Hepatocyte (in vitro differentiated cells): ENCODE measurements at regions not wholly inside any gene's neighbourhood (a gene's known extent, or its start where the extent isn't known, plus 50 kb on each side); places are given as distances from the start of the nearest gene placed in this dataset.

Source experiments
- EZH2 ChIP-seq: fragments of 200-600 bp; sonication (generic); IDR thresholded peaks from 2 replicates; pipeline ENCODE4 v1.6.1; 2016; ENCODE audit warnings: antibody characterized with exemption, mild to moderate bottlenecking, borderline replicate concordance
- EZH2phosphoT487 ChIP-seq: fragments of 200-600 bp; sonication (generic); IDR thresholded peaks from one replicate; pipeline ENCODE4 v1.6.1; 2018; ENCODE audit warnings: antibody characterized with exemption, mild to moderate bottlenecking, low read depth, moderate library complexity; ENCODE audit not compliant: unreplicated experiment, severe bottlenecking
- TF ChIP-seq, protein P1 (sequence below): fragments of 200-600 bp; sonication (generic); IDR thresholded peaks from 2 replicates; pipeline ENCODE4 v1.5.1; 2016; ENCODE audit warnings: antibody characterized with exemption, mild to moderate bottlenecking; ENCODE audit not compliant: poor library complexity

DNA sequence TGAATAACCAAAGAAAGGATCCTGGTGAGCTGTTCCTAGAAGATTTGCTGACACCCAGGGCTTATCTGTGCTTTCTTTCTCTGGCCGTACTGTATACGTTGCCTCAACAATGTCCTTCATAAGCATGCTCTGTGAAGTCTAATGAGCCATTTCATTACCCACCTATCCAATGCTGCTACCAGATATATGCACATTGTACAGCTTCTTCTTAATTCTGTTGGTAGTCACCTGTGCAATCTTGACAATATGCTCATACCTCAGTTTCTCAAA lies 731.8 kb upstream of the NCAM2 start:
- TF ChIP-seq, protein P1, sequence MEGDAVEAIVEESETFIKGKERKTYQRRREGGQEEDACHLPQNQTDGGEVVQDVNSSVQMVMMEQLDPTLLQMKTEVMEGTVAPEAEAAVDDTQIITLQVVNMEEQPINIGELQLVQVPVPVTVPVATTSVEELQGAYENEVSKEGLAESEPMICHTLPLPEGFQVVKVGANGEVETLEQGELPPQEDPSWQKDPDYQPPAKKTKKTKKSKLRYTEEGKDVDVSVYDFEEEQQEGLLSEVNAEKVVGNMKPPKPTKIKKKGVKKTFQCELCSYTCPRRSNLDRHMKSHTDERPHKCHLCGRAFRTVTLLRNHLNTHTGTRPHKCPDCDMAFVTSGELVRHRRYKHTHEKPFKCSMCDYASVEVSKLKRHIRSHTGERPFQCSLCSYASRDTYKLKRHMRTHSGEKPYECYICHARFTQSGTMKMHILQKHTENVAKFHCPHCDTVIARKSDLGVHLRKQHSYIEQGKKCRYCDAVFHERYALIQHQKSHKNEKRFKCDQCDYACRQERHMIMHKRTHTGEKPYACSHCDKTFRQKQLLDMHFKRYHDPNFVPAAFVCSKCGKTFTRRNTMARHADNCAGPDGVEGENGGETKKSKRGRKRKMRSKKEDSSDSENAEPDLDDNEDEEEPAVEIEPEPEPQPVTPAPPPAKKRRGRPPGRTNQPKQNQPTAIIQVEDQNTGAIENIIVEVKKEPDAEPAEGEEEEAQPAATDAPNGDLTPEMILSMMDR: no peak
- TF ChIP-seq EZH2phosphoT487 (no peak), EZH2 (no peak)
